OCI-LY1 (cell line): ENCODE measurements at regions not wholly inside any gene's neighbourhood (a gene's known extent, or its start where the extent isn't known, plus 50 kb on each side); places are given as distances from the start of the nearest gene placed in this dataset.

Experiments
- H2AFZ ChIP-seq: fragments of 200-600 bp; sonication (generic), shearing (Covaris generic); 2 replicates; pipeline ENCODE4 v1.6.0; 2014; ENCODE audit warnings: antibody characterized with exemption, mild to moderate bottlenecking, low read length
- H3F3A ChIP-seq: fragments of 200-600 bp; sonication (generic), shearing (Covaris generic); 2 replicates; pipeline ENCODE4 v1.6.0; 2014; ENCODE audit warnings: mild to moderate bottlenecking, antibody characterized with exemption, low read length, moderate library complexity; ENCODE audit not compliant: insufficient read depth
- H3K27ac ChIP-seq: fragments of 200-600 bp; sonication (generic); 2 replicates; pipeline ENCODE4 v1.5.1; 2014; ENCODE audit warnings: low read length, mixed run types, mild to moderate bottlenecking, low read depth; ENCODE audit not compliant: poor library complexity, severe bottlenecking
- H3K27me3 ChIP-seq: fragments of 200-600 bp; sonication (generic); 2 replicates; pipeline ENCODE4 v1.6.0; 2014; ENCODE audit warnings: antibody characterized with exemption, mild to moderate bottlenecking, low read length, moderate library complexity; ENCODE audit not compliant: insufficient read depth
- H3K36me3 ChIP-seq: fragments of 200-600 bp; sonication (generic); 2 replicates; pipeline ENCODE4 v1.6.1; 2014; ENCODE audit warnings: mild to moderate bottlenecking, antibody characterized with exemption, low read length, moderate library complexity, mixed read lengths; ENCODE audit not compliant: insufficient read depth
- H3K4me1 ChIP-seq: fragments of 200-600 bp; sonication (generic); 2 replicates; pipeline ENCODE4 v1.5.1; 2014; ENCODE audit warnings: mild to moderate bottlenecking, low read length, moderate library complexity; ENCODE audit not compliant: insufficient read depth, severe bottlenecking
- H3K4me2 ChIP-seq: fragments of 200-600 bp; sonication (generic), shearing (Covaris generic); 2 replicates; pipeline ENCODE4 v1.6.1; 2014; ENCODE audit warnings: low read length
- H3K4me3 ChIP-seq: fragments of 200-600 bp; sonication (generic); 2 replicates; pipeline ENCODE4 v1.5.1; 2014; ENCODE audit warnings: low read length, low read depth, mild to moderate bottlenecking, mixed read lengths; ENCODE audit not compliant: poor library complexity, severe bottlenecking
- H3K79me2 ChIP-seq: fragments of 200-600 bp; shearing (Covaris generic); 2 replicates; pipeline ENCODE4 v1.6.1; 2016; ENCODE audit warnings: mixed run types, low read length, mixed read lengths; ENCODE audit not compliant: insufficient read depth
- H3K9ac ChIP-seq: fragments of 200-600 bp; sonication (generic), shearing (Covaris generic); 2 replicates; pipeline ENCODE4 v1.6.1; 2014; ENCODE audit warnings: mild to moderate bottlenecking, low read length, mixed read lengths
- H3K9me2 ChIP-seq: fragments of 200-600 bp; sonication (generic), shearing (Covaris generic); 2 replicates; pipeline ENCODE4 v1.6.1; 2014; ENCODE audit warnings: low read depth, mild to moderate bottlenecking, low read length, mixed read lengths
- H3K9me3 ChIP-seq: fragments of 200-600 bp; shearing (Covaris generic); 2 replicates; pipeline ENCODE4 v1.6.1; 2014; ENCODE audit warnings: low read length, mixed read lengths
- H4K20me1 ChIP-seq: fragments of 200-600 bp; sonication (generic), shearing (Covaris generic); 2 replicates; pipeline ENCODE4 v1.6.0; 2016; ENCODE audit warnings: mild to moderate bottlenecking, low read length; ENCODE audit not compliant: insufficient read depth
- EZH2 ChIP-seq: fragments of 200-600 bp; sonication (generic), shearing (Covaris generic); IDR thresholded peaks from 2 replicates; pipeline ENCODE4 v1.8.0; 2017; ENCODE audit warnings: borderline replicate concordance, mixed run types, mild to moderate bottlenecking, antibody characterized with exemption, low read length, moderate library complexity, mixed read lengths
- TF ChIP-seq, protein P1 (sequence below): fragments of 200-600 bp; sonication (generic), shearing (Covaris generic); IDR thresholded peaks from 2 replicates; pipeline ENCODE4 v1.5.1; 2017; ENCODE audit warnings: mild to moderate bottlenecking, antibody characterized with exemption, low read length, moderate library complexity, mixed read lengths

- Histone ChIP-seq H3K36me3 (no peaks in the 10 kb centered on the region), H3K27ac (no peak overlapping the region), H3K9me2 (no peaks in the 10 kb centered on the region), H3F3A (no peaks in the 10 kb centered on the region), H3K9me3 (no peaks in the 10 kb centered on the region), H3K4me3 (no peak overlapping the region), H3K79me2 (no peaks in the 10 kb centered on the region), H3K4me2 (no peak overlapping the region), H3K4me1 (no peaks in the 10 kb centered on the region), H4K20me1 (no peaks in the 10 kb centered on the region), H3K9ac (no peak overlapping the region), H2AFZ (no peak overlapping the region), H3K27me3 (no peaks in the 10 kb centered on the region)
- TF ChIP-seq, protein P1, sequence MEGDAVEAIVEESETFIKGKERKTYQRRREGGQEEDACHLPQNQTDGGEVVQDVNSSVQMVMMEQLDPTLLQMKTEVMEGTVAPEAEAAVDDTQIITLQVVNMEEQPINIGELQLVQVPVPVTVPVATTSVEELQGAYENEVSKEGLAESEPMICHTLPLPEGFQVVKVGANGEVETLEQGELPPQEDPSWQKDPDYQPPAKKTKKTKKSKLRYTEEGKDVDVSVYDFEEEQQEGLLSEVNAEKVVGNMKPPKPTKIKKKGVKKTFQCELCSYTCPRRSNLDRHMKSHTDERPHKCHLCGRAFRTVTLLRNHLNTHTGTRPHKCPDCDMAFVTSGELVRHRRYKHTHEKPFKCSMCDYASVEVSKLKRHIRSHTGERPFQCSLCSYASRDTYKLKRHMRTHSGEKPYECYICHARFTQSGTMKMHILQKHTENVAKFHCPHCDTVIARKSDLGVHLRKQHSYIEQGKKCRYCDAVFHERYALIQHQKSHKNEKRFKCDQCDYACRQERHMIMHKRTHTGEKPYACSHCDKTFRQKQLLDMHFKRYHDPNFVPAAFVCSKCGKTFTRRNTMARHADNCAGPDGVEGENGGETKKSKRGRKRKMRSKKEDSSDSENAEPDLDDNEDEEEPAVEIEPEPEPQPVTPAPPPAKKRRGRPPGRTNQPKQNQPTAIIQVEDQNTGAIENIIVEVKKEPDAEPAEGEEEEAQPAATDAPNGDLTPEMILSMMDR: no peak
- no peak for TF ChIP-seq EZH2
Observed at GRCh38 chr16:49937886-49938285, 82.0 kb upstream of the ZNF423 start.

- Histone ChIP-seq H3K79me2 (no peaks in the 10 kb centered on the region), H3K4me1 (no peaks in the 10 kb centered on the region), H3K9me2 (no peaks in the 10 kb centered on the region), H3K27ac (no peak overlapping the region), H3K9ac (no peak overlapping the region), H2AFZ (no peak overlapping the region), H3K36me3 (no peaks in the 10 kb centered on the region), H4K20me1 (no peaks in the 10 kb centered on the region), H3K9me3 (no peaks in the 10 kb centered on the region), H3K4me3 (no peak overlapping the region), H3F3A (no peaks in the 10 kb centered on the region), H3K4me2 (no peak overlapping the region), H3K27me3 (no peaks in the 10 kb centered on the region)
- no peak for TF ChIP-seq EZH2
- TF ChIP-seq, protein P1: no peak
Observed at GRCh38 chr16:49939495-49939894, 83.6 kb upstream of the ZNF423 start.

DNA sequence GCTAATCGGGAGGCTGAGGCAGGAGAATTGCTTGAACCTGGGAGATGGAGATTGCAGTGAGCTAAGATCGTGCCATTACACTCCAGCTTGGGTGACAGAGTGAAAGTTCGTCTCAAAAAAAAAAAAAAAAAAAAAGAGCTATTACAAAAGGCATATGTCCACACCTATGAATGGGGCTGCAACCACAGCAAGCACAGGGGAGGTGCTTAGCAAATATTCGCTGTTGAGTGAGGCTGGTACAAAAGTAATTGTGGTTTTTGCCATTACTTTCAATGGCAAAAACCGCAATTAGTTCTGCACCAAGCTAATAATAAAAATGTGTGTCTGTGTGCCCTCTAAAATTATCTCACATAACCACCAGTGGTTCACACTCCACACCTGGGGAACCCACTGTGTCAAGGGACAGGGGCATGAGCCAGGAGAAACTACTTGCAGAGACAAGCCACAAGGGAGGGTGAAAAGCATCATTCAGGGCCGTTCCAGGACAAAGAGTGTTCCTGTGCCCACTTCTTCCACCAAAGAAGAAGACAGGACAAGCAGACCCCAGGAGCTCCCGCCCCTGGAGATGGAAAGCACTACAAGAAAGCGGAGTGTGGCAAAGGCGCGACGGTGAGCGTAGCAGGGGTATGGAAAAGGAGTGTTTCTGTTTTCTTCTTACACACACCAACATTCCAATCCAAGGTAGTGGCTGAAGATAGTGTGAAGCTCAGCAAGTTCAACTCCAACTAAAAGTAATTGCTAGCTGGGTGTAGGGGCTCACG is 84.4 kb upstream of the CNEP1R1 start:
- Histone ChIP-seq H3K79me2 (no peaks in the 10 kb centered on the region), H3K27me3 (no peaks in the 10 kb centered on the region), H4K20me1 (no peaks in the 10 kb centered on the region), H3K9me2 (no peaks in the 10 kb centered on the region), H3K4me1 (no peaks in the 10 kb centered on the region), H3K36me3 (no peaks in the 10 kb centered on the region), H3K27ac (no peak overlapping the region), H3K4me3 (no peak overlapping the region), H3K4me2 (no peak overlapping the region), H3K9me3 (no peaks in the 10 kb centered on the region), H3K9ac (no peak overlapping the region), H3F3A (no peaks in the 10 kb centered on the region), H2AFZ (no peak overlapping the region)
- TF ChIP-seq EZH2: no peak
- TF ChIP-seq, protein P1: no peak
